RWPE1 (cell line): ENCODE measurements at regions not wholly inside any gene's neighbourhood (a gene's known extent, or its start where the extent isn't known, plus 50 kb on each side); places are given as distances from the start of the nearest gene placed in this dataset.

ENCODE experiments used
- CTCF ChIA-PET: fragments of 350-600 bp; sonication (Branson Sonifier 250); formaldehyde crosslinking; extraction: SDS; loops from one replicate; lab custom pipeline; 2021; lab: Yijun Ruan, JAX
- POLR2A ChIA-PET: fragments of 400-600 bp; formaldehyde crosslinking; extraction: SDS; loops from one replicate; lab custom pipeline; 2020; ENCODE audit warnings: antibody characterized with exemption; ENCODE audit not compliant: low non-redundant PET; lab: Yijun Ruan, JAX
- DNase-seq: peaks from one replicate; pipeline ENCODE4 v3.0.0; 2012; ENCODE audit warnings: low spot score
- H3K27ac ChIP-seq: fragments of 450-650 bp; 2 replicates; pipeline ENCODE4 v1.5.1; 2017
- TF ChIP-seq, protein P1 (sequence below): fragments of 450-650 bp; conservative IDR thresholded peaks from 2 replicates; pipeline ENCODE4 v1.5.1; 2017; ENCODE audit warnings: low read depth, mild to moderate bottlenecking

DNA sequence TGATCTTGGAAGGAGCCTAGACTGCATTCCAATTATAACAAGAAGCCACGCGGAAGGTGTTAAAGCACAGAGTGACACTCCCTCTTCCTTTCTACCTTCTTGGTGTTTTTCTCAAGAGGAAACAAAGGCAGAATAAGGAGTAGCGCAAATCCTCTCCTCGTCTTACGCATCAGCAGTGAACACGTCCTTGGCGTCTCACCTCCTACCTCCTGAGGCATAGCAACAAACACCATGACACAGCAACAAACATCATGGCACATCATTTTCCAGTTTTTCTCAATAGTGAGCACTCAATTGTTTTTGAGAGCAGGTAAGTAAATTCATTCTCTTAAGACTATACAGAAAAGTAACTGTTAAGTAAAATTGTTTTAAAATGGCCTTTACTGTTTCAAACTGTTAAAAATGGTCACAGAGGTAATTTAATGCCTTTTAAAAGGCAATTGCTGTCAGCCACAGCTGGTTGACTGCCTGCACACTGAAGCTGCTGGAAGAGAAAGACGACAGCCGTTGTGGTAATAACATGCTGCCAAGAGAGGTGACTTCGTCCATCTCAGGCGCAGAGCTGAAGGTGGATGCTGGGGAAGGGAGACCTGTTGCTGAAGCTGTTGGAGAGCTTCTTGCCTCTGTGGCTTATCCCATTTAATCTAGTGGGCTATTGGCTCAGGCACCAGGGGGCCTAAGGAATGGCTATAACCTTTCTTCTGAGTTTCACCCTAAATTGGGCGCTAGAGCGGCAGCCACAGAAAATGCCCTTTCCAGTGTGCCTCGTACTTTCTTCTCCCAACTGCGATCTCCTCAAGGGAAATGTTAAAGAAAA lies 703.7 kb downstream of the UQCRFS1 start:
- no peak overlapping the region for H3K27ac ChIP-seq
- no peak for DNase-seq
- ChIA-PET POLR2A (no interaction called here), CTCF (interaction anchor here (0.6 kb wide), 1 partner anchor 144 kb away, joined by 4 read pairs; no protein-coding TSS in a partner anchor)
- TF ChIP-seq, protein P1, sequence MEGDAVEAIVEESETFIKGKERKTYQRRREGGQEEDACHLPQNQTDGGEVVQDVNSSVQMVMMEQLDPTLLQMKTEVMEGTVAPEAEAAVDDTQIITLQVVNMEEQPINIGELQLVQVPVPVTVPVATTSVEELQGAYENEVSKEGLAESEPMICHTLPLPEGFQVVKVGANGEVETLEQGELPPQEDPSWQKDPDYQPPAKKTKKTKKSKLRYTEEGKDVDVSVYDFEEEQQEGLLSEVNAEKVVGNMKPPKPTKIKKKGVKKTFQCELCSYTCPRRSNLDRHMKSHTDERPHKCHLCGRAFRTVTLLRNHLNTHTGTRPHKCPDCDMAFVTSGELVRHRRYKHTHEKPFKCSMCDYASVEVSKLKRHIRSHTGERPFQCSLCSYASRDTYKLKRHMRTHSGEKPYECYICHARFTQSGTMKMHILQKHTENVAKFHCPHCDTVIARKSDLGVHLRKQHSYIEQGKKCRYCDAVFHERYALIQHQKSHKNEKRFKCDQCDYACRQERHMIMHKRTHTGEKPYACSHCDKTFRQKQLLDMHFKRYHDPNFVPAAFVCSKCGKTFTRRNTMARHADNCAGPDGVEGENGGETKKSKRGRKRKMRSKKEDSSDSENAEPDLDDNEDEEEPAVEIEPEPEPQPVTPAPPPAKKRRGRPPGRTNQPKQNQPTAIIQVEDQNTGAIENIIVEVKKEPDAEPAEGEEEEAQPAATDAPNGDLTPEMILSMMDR = no peak

DNA sequence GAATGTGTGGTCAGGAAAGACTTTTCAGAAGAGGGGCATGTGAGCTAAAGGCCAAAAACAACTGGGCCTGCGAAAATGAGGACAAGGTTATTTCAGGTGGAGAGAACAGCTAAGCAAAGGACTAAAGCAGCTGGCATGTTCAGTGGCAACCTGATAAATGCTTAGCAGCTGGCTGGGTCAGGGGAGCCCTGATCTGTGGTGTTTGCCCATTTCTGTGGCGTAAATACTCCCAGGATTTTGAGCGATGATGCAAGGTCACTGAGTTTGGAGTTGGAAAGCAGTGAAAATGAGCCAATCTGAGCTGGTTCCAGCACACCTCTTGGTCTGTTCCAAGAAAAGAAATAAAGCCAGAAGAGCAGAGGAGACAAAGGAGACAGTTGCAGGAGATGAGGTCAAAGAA lies 704.3 kb downstream of the UQCRFS1 start:
- POLR2A ChIA-PET = no interaction called here
- TF ChIP-seq, protein P1 = no peak
- DNase-seq = no peak
- H3K27ac ChIP-seq = no peak overlapping the region
- CTCF ChIA-PET = no interaction called here

DNA sequence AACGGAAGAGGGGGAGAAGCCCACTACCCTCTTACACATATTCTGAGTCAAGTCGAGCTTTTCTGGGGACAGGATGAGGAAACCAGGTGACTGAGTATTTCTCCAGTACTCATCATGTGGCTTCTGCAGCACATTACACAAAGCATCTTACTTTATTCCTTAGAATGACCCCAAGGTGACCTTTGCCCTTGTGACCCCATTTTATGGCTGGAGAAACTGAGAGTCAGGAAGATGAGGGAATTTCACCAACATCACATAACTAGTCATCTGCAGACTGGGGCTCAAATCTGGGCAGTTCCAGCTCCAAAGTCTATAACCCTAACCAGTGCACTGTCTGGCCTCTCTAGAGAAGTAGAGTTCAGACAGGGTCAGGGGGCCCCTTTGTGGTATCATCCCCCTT lies 707.0 kb downstream of the UQCRFS1 start:
- H3K27ac ChIP-seq = no peak overlapping the region
- no peak for DNase-seq
- POLR2A ChIA-PET = no interaction called here
- TF ChIP-seq, protein P1 = no peak
- CTCF ChIA-PET = no interaction called here

DNA sequence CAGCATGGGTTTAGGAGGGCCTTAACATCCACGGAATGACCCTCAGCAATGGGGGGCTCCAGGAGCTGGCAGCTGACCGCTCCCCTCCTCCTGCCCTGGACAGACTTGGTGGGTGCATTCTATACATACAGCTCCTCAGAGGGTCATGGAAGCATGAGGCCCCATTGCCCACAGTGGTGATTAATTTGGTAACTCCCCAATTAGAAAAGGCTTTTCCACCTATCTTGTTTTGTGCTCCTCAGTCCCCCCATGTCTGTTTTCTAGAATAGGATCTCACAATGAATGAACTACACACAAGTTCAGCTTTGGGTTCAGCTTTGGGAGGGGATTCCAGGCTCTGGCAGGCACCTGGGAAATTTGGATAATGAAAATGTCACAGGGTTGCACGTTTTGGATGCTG lies 707.8 kb downstream of the UQCRFS1 start:
- ChIA-PET CTCF (no interaction called here), POLR2A (no interaction called here)
- DNase-seq = no peak
- H3K27ac ChIP-seq = no peak overlapping the region
- TF ChIP-seq, protein P1 = no peak

DNA sequence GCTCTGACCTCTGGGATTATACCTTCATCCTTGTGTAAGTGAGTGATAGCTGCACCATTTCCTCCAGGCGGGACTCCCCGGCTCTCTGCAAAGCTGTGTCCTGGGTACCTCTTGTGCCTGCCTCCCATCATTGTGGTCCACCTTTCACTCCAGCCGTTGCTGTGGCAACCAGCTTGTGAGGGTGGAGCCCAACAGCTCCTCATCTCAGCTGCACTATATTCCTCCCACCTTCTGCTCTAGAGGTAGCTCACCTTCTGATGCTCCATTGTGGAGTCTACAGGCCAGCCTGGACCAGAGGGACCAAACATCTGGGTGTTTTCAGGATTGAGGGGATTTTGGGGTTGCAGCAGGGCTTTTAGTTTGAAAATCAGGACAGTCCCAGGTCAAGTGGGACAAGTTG lies 708.2 kb downstream of the UQCRFS1 start:
- no peak for DNase-seq
- H3K27ac ChIP-seq = no peak overlapping the region
- TF ChIP-seq, protein P1 = no peak
- CTCF ChIA-PET = no interaction called here
- POLR2A ChIA-PET = no interaction called here

DNA sequence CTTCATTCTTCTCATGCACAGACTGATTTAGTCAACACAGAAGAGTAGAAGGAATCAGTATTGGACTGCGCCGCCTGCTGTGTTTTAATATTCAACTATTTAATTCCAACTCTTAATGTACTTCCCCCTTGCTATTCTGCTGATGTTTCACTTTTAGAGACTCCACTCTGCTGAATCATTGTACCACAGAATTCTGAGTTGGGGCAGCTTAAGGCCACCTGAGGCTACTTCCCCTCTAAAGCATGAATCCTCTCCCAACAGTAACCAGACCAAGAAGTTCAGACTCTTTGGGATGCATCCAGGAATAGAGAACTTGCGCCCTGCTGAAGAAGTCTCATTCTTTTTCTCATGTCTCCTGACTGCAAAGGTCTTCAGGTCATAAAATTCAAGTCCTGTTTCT lies 708.8 kb downstream of the UQCRFS1 start:
- H3K27ac ChIP-seq = no peak overlapping the region

More for the DNA sequence above, 708.8 kb downstream of the UQCRFS1 start:
- TF ChIP-seq, protein P1 = no peak
- no peak for DNase-seq
- ChIA-PET CTCF (no interaction called here), POLR2A (no interaction called here)
